Myocyte (in vitro differentiated cells): ENCODE measurements at regions not wholly inside any gene's neighbourhood (a gene's known extent, or its start where the extent isn't known, plus 50 kb on each side); places are given as distances from the start of the nearest gene placed in this dataset.

Source experiments
- DNase-seq: peaks from one replicate; pipeline ENCODE4 v3.0.0-alpha.2; 2012; ENCODE audit warnings: low read depth

GRCh38 chr5:103428411-103428871 is 134.1 kb downstream of the NUDT12 start:
- peak; percentile 94 for DNase-seq

GRCh38 chr5:103427326-103427725 is 135.3 kb downstream of the NUDT12 start:
- no peak for DNase-seq

- DNase-seq = peak; percentile 39
Measured at GRCh38 chr5:103425686-103426454, 136.7 kb downstream of the NUDT12 start.

GRCh38 chr5:103424453-103425205 is 138.0 kb downstream of the NUDT12 start:
- DNase-seq = peak; percentile 61

GRCh38 chr5:103424026-103424425 is 138.6 kb downstream of the NUDT12 start:
- peak; percentile 54 for DNase-seq

- DNase-seq = peak; percentile 51
Measured at GRCh38 chr5:103422756-103423155, 139.8 kb downstream of the NUDT12 start.

- no peak for DNase-seq
Measured at GRCh38 chr5:103414604-103415003, 148.0 kb downstream of the NUDT12 start.

- DNase-seq = no peak
Measured at GRCh38 chr5:103411711-103412110, 150.9 kb downstream of the NUDT12 start.

- no peak for DNase-seq
Measured at GRCh38 chr5:103410172-103410571, 151.6 kb downstream of the MACIR start.

GRCh38 chr5:103409013-103409670 is 150.6 kb downstream of the MACIR start:
- no peak for DNase-seq

GRCh38 chr5:103408408-103408807 is 149.8 kb downstream of the MACIR start:
- no peak for DNase-seq

GRCh38 chr5:103407402-103407801 is 148.8 kb downstream of the MACIR start:
- DNase-seq = no peak

GRCh38 chr5:103404483-103404882 is 145.9 kb downstream of the MACIR start:
- DNase-seq = no peak

- DNase-seq = no peak
Measured at GRCh38 chr5:103402851-103403250, 144.3 kb downstream of the MACIR start.

GRCh38 chr5:103397739-103398581 is 139.4 kb downstream of the MACIR start:
- DNase-seq = no peak

GRCh38 chr5:103394676-103395075 is 136.1 kb downstream of the MACIR start:
- DNase-seq = no peak

- DNase-seq = peak; percentile 57
Measured at GRCh38 chr5:103393101-103393754, 134.7 kb downstream of the MACIR start.

- no peak for DNase-seq
Measured at GRCh38 chr5:103391659-103392058, 133.1 kb downstream of the MACIR start.

GRCh38 chr5:103389846-103390245 is 131.3 kb downstream of the MACIR start:
- no peak for DNase-seq

- no peak for DNase-seq
Measured at GRCh38 chr5:103389357-103389756, 130.8 kb downstream of the MACIR start.

- DNase-seq = no peak
Measured at GRCh38 chr5:103385722-103386121, 127.2 kb downstream of the MACIR start.
